SKM-1 treated with dmso at 0.1 percent for 144 hours (cell line): ENCODE measurements at regions not wholly inside any gene's neighbourhood (a gene's known extent, or its start where the extent isn't known, plus 50 kb on each side); places are given as distances from the start of the nearest gene placed in this dataset.
"Not testable (repeated sequence)": the region's sequence is repeated elsewhere in the genome, so short reads cannot be mapped to it uniquely, and the experiment has no call there.

Source experiments
- DNase-seq: peaks from one replicate; lab custom pipeline; 2025; ENCODE audit not compliant: unreplicated experiment; lab: John Stamatoyannopoulos, UW

- DNase-seq: no peak
These were observed 122.8 kb upstream of the TNPO1 start for GRCh38 chr5:72693546-72694205.

GRCh38 chr5:72692651-72693442, 123.6 kb upstream of the TNPO1 start:
- DNase-seq: no peak

GRCh38 chr5:72692231-72692637, 124.2 kb upstream of the TNPO1 start:
- DNase-seq: no peak

GRCh38 chr5:72691751-72692150, 124.7 kb upstream of the TNPO1 start:
- DNase-seq: no peak

GRCh38 chr5:72688916-72689315, 127.5 kb upstream of the TNPO1 start:
- DNase-seq: no peak

- DNase-seq: no peak
These were observed 129.2 kb upstream of the TNPO1 start for GRCh38 chr5:72687288-72687687.

- no peak for DNase-seq
These were observed 133.9 kb upstream of the TNPO1 start for GRCh38 chr5:72682561-72682960.

- DNase-seq: no peak
These were observed 134.7 kb upstream of the TNPO1 start for GRCh38 chr5:72681781-72682180.

- DNase-seq: no peak
These were observed 139.0 kb upstream of the TNPO1 start for GRCh38 chr5:72677447-72677846.

- DNase-seq: not testable (repeated sequence)
These were observed 139.6 kb upstream of the TNPO1 start for GRCh38 chr5:72676831-72677230.

GRCh38 chr5:72673623-72674022, 142.8 kb upstream of the TNPO1 start:
- DNase-seq: no peak

- no peak for DNase-seq
These were observed 143.3 kb upstream of the TNPO1 start for GRCh38 chr5:72673180-72673579.

- no peak for DNase-seq
These were observed 148.8 kb upstream of the TNPO1 start for GRCh38 chr5:72667708-72668107.

- DNase-seq: no peak
These were observed 153.5 kb upstream of the TNPO1 start for GRCh38 chr5:72662936-72663335.

- DNase-seq: no peak
These were observed 154.2 kb upstream of the TNPO1 start for GRCh38 chr5:72662305-72662704.

- DNase-seq: no peak
These were observed 154.2 kb upstream of the ZNF366 start for GRCh38 chr5:72661405-72661804.

- DNase-seq: no peak
These were observed 152.5 kb upstream of the ZNF366 start for GRCh38 chr5:72659726-72660125.

- no peak for DNase-seq
These were observed 151.7 kb upstream of the ZNF366 start for GRCh38 chr5:72658761-72659540.

GRCh38 chr5:72658161-72658560, 151.0 kb upstream of the ZNF366 start:
- no peak for DNase-seq

GRCh38 chr5:72656756-72657513, 149.7 kb upstream of the ZNF366 start:
- no peak for DNase-seq

- no peak for DNase-seq
These were observed 149.1 kb upstream of the ZNF366 start for GRCh38 chr5:72656331-72656730.
